AG10803 (cell line): ENCODE measurements at regions not wholly inside any gene's neighbourhood (a gene's known extent, or its start where the extent isn't known, plus 50 kb on each side); places are given as distances from the start of the nearest gene placed in this dataset.

Experiments used
- DNase-seq: peaks from one replicate; pipeline ENCODE4 v3.0.0; 2010; ENCODE audit warnings: low read depth
- H3K4me3 ChIP-seq: 2 replicates; pipeline ENCODE4 v1.5.1; 2011; ENCODE audit warnings: mild to moderate bottlenecking, low read length, control low read depth
- TF ChIP-seq, protein P1 (sequence below): conservative IDR thresholded peaks from 2 replicates; pipeline ENCODE4 v1.5.1; 2011; ENCODE audit warnings: mild to moderate bottlenecking, low read length, control low read depth, inconsistent platforms

GRCh38 chr5:149441986-149442385, 62.9 kb upstream of the IL17B start:
- TF ChIP-seq, protein P1, sequence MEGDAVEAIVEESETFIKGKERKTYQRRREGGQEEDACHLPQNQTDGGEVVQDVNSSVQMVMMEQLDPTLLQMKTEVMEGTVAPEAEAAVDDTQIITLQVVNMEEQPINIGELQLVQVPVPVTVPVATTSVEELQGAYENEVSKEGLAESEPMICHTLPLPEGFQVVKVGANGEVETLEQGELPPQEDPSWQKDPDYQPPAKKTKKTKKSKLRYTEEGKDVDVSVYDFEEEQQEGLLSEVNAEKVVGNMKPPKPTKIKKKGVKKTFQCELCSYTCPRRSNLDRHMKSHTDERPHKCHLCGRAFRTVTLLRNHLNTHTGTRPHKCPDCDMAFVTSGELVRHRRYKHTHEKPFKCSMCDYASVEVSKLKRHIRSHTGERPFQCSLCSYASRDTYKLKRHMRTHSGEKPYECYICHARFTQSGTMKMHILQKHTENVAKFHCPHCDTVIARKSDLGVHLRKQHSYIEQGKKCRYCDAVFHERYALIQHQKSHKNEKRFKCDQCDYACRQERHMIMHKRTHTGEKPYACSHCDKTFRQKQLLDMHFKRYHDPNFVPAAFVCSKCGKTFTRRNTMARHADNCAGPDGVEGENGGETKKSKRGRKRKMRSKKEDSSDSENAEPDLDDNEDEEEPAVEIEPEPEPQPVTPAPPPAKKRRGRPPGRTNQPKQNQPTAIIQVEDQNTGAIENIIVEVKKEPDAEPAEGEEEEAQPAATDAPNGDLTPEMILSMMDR, result no peak
- DNase-seq, result no peak

DNA sequence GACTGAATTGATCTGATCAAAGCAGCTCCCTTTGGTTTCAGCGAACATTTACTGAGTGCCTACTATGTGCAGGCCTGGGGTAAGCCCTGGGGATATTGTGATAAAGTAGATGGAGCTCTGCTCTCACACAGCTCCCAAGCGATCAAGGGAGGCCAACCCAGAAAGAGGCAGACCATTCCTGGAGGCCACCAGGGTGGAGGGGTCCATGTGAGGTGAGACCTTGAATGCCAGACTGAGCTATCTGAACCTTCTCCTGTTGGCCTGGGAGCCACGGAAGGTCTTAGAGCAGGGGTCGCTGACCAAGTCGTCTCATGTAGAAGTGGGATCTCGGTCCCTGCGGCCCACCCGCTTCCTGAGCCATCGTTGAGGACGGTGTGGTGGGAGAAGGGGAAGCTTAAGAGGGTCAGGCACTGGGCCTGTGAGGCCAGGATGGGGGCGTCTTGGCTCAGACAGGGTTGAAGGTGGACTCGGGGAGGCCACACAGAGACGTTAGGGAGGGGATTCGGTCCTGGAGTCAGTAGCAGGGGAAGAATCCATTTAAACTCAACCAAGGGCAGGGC, 62.2 kb upstream of the IL17B start:
- TF ChIP-seq, protein P1, result no peak
- no peak overlapping the region for H3K4me3 ChIP-seq
- DNase-seq, result no peak

More at GRCh38 chr5:149441986-149442385, 62.9 kb upstream of the IL17B start:
- H3K4me3 ChIP-seq, result no peak overlapping the region

DNA sequence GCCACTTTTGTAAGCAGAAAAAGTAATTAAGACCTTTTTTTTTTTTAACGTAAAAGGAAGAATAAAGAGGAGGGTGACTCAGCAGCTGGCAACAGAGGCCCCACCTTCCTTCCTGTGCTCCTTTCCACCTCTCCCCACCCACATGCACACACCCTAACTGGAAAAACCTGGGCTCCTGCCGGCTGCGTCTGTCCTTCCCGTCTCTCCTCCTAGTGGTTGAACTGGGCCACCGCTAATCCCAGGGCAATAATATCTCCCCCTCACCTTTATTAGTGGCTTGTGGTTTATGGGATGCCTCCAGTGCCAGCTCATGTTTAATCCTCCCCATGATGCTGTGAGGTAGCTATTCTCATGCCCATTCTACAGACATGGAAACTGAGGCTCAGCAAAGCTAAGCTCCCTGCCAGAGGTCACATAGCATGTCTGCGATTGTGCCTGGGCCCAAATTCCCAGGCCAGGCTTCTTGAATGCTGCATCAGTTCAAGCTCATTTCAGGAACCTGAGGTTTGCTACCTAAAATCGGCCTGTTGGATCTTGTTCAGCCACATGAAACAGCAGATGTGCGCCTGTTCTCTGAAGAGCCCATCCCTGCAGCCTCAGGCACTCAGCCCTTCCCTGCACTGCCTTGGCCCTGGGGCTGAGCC, 60.9 kb upstream of the IL17B start:
- no peak for DNase-seq
- TF ChIP-seq, protein P1, result peak; percentile 49
- no peak overlapping the region for H3K4me3 ChIP-seq

GRCh38 chr5:149438711-149439132, 59.6 kb upstream of the IL17B start:
- DNase-seq, result no peak
- TF ChIP-seq, protein P1, result no peak
- H3K4me3 ChIP-seq, result no peak overlapping the region

GRCh38 chr5:149438281-149438680, 59.2 kb upstream of the IL17B start:
- TF ChIP-seq, protein P1, result no peak
- no peak overlapping the region for H3K4me3 ChIP-seq

GRCh38 chr5:149437391-149438040, 58.4 kb upstream of the IL17B start:
- TF ChIP-seq, protein P1, result no peak
- no peak for DNase-seq
- no peak overlapping the region for H3K4me3 ChIP-seq

More at GRCh38 chr5:149438281-149438680, 59.2 kb upstream of the IL17B start:
- no peak for DNase-seq

DNA sequence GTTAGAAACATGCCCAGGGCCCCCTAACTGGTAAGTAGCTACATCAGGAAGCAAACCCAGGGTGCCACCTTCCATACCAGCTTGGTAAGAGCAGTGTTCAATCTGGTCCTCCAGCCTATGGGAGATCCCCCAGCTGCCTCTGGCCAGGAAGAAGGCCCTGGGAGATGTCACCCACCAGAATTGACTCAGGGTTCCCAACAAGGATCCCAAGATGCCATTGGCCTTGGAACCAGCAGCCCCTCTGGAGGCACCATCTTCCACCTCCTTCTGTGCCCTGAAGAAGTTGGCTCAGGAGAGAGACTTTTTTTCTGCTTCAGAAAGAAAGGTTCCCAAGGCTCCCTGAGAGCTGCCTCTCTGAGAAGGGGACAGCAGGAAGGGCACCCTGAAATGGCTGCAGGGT, 56.6 kb upstream of the IL17B start:
- DNase-seq, result no peak
- TF ChIP-seq, protein P1, result no peak
- H3K4me3 ChIP-seq, result no peak overlapping the region
